GM23338 (cell line): ENCODE measurements at regions not wholly inside any gene's neighbourhood (a gene's known extent, or its start where the extent isn't known, plus 50 kb on each side); places are given as distances from the start of the nearest gene placed in this dataset.
A peak's percentile ranks its signal among the peaks of the same experiment; 100 is the strongest.

Experiments used
- ATAC-seq: fragments of 200-7000 bp; cut with Tn5 transposase; 3 replicates; pipeline ENCODE4 v1.9.1; 2020
- DNase-seq: peaks from one replicate; pipeline ENCODE4 v3.0.0-alpha.2; 2015; ENCODE audit warnings: low spot score
- H2AFZ ChIP-seq: fragments of 200-600 bp; sonication (generic); 2 replicates; pipeline ENCODE4 v1.8.0; 2016; ENCODE audit warnings: antibody characterized with exemption, mild to moderate bottlenecking, moderate library complexity
- H3F3A ChIP-seq: fragments of 200-600 bp; sonication (generic); replicated peaks from 2 replicates; pipeline ENCODE4 v1.8.0; 2017; ENCODE audit warnings: antibody characterized with exemption, mixed run types, low read depth
- H3K27ac ChIP-seq: fragments of 200-600 bp; sonication (generic); 2 replicates; pipeline ENCODE4 v1.6.1; 2016; ENCODE audit warnings: low read depth
- H3K27me3 ChIP-seq: fragments of 200-600 bp; sonication (generic); 2 replicates; pipeline ENCODE4 v1.8.0; 2016; ENCODE audit warnings: mild to moderate bottlenecking, mixed run types, moderate library complexity; ENCODE audit not compliant: insufficient read depth
- H3K36me3 ChIP-seq: fragments of 200-600 bp; sonication (generic); 2 replicates; pipeline ENCODE4 v1.8.0; 2016; ENCODE audit warnings: mild to moderate bottlenecking; ENCODE audit not compliant: insufficient read depth
- H3K4me1 ChIP-seq: fragments of 200-600 bp; sonication (generic); 2 replicates; pipeline ENCODE4 v1.8.0; 2016; ENCODE audit warnings: mild to moderate bottlenecking, moderate library complexity; ENCODE audit not compliant: insufficient read depth
- H3K4me2 ChIP-seq: fragments of 200-600 bp; sonication (generic); 2 replicates; pipeline ENCODE4 v1.7.1; 2017; ENCODE audit warnings: mixed run types
- H3K4me3 ChIP-seq: fragments of 200-600 bp; sonication (generic); 2 replicates; pipeline ENCODE4 v1.6.1; 2016; ENCODE audit warnings: mixed run types
- H3K79me2 ChIP-seq: fragments of 200-600 bp; sonication (generic); replicated peaks from 2 replicates; pipeline ENCODE4 v1.8.0; 2017; ENCODE audit warnings: mild to moderate bottlenecking; ENCODE audit not compliant: insufficient read depth
- H3K9me2 ChIP-seq: fragments of 200-600 bp; sonication (generic); 2 replicates; pipeline ENCODE4 v1.8.0; 2017; ENCODE audit not compliant: insufficient read depth
- H4K20me1 ChIP-seq: fragments of 200-600 bp; sonication (generic); replicated peaks from 2 replicates; pipeline ENCODE4 v1.8.0; 2017; ENCODE audit warnings: mild to moderate bottlenecking; ENCODE audit not compliant: insufficient read depth
- H3K27ac Mint-ChIP-seq: 2 replicates; pipeline ENCODE4 v1.8.0; 2020; ENCODE audit warnings: inconsistent platforms, mild to moderate bottlenecking, moderate library complexity, mixed read lengths
- H3K27me3 Mint-ChIP-seq: 3 replicates; pipeline ENCODE4 v1.8.0; 2022; ENCODE audit warnings: low read depth, mild to moderate bottlenecking, moderate library complexity, mixed read lengths, inconsistent platforms; ENCODE audit not compliant: insufficient read depth, poor library complexity
- H3K36me3 Mint-ChIP-seq: 3 replicates; pipeline ENCODE4 v1.8.0; 2021; ENCODE audit warnings: low read depth, mild to moderate bottlenecking, inconsistent platforms, moderate library complexity, mixed read lengths
- H3K4me1 Mint-ChIP-seq: 3 replicates; pipeline ENCODE4 v1.8.0; 2020; ENCODE audit warnings: mild to moderate bottlenecking, inconsistent platforms, mixed read lengths
- H3K4me3 Mint-ChIP-seq: 3 replicates; pipeline ENCODE4 v1.8.0; 2021; ENCODE audit warnings: moderate library complexity, mild to moderate bottlenecking, inconsistent platforms, mixed read lengths
- H3K9me3 Mint-ChIP-seq: 3 replicates; pipeline ENCODE4 v1.8.0; 2020; ENCODE audit warnings: moderate library complexity, mild to moderate bottlenecking, inconsistent platforms, mixed read lengths
- CREB1 ChIP-seq: fragments of 250-450 bp; sonication (Bioruptor Pico); IDR thresholded peaks from 2 replicates; pipeline ENCODE4 v1.5.0; 2020; ENCODE audit warnings: low read depth, mild to moderate bottlenecking, moderate library complexity
- CTCF ChIP-seq, 2 experiments: fragments of 200-600 bp in 1 of 2; sonication (generic) in 1 of 2; conservative IDR thresholded peaks; 2 replicates each; pipeline versions ENCODE4 v1.5.1 to v1.6.1; 2016 to 2017; ENCODE audit warnings: antibody characterized with exemption in 2 of 2, low read depth in 2 of 2, mild to moderate bottlenecking in 2 of 2, moderate library complexity in 1 of 2
- EZH2 ChIP-seq: fragments of 200-600 bp; sonication (generic); IDR thresholded peaks from one replicate; pipeline ENCODE4 v1.8.0; 2017; ENCODE audit warnings: antibody characterized with exemption, mild to moderate bottlenecking, low read depth; ENCODE audit not compliant: unreplicated experiment
- EZH2phosphoT487 ChIP-seq: fragments of 200-600 bp; sonication (generic); IDR thresholded peaks from one replicate; pipeline ENCODE4 v1.8.1; 2018; ENCODE audit warnings: antibody characterized with exemption; ENCODE audit not compliant: unreplicated experiment
- JUNB ChIP-seq: IDR thresholded peaks from one replicate; pipeline ENCODE4 v1.6.1; 2016; ENCODE audit warnings: antibody characterized with exemption; ENCODE audit not compliant: unreplicated experiment
- POLR2AphosphoS5 ChIP-seq: IDR thresholded peaks from 2 replicates; pipeline ENCODE4 v1.6.1; 2016; ENCODE audit warnings: antibody characterized with exemption, low read depth
- STAT1 ChIP-seq: IDR thresholded peaks from one replicate; pipeline ENCODE4 v1.6.1; 2016; ENCODE audit warnings: antibody characterized with exemption; ENCODE audit not compliant: unreplicated experiment
- ZNF114 ChIP-seq: fragments of 250-450 bp; sonication (Bioruptor Pico); IDR thresholded peaks from 2 replicates; pipeline ENCODE4 v1.5.0; 2020; ENCODE audit warnings: mild to moderate bottlenecking, moderate library complexity
- TF ChIP-seq, protein P1 (sequence below): fragments of 250-450 bp; sonication (Bioruptor Pico); IDR thresholded peaks from 2 replicates; pipeline ENCODE4 v1.5.0; 2020; ENCODE audit warnings: mild to moderate bottlenecking, moderate library complexity
- TF ChIP-seq, protein P2 (sequence below): IDR thresholded peaks from one replicate; pipeline ENCODE4 v1.6.1; 2018; ENCODE audit warnings: antibody characterized with exemption; ENCODE audit not compliant: unreplicated experiment
- TF ChIP-seq, protein P3 (sequence below): IDR thresholded peaks from 2 replicates; pipeline ENCODE4 v1.6.1; 2016; ENCODE audit warnings: antibody characterized with exemption

DNA sequence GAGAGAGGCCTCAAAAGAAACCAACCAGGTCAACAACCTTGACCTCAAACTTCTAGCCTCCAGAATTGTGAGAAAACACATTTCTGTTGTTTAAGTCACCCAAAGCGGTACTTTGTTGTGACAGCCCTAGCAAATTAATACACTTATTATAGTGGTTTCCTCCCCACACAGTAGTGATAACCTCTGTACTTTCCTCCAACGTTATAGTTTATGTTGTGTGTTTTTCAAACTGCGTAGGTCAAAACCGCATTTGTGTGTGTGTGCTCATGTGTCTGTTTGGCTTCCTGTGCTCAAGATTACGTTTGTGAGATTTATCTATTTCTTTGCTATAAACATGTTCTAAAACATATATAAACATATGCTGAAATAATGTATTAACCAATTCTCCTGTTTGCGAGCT is 667.8 kb upstream of the USP24 start:
- Histone ChIP-seq H3K9me2 (no peaks in the 10 kb centered on the region), H3K36me3 (no peaks in the 10 kb centered on the region), H3K27me3 (no peaks in the 10 kb centered on the region), H3F3A (no peaks in the 10 kb centered on the region), H3K4me3 (no peak overlapping the region), H4K20me1 (no peaks in the 10 kb centered on the region), H2AFZ (no peak overlapping the region), H3K79me2 (no peaks in the 10 kb centered on the region), H3K4me1 (no peaks in the 10 kb centered on the region), H3K27ac (no peak overlapping the region), H3K4me2 (no peak overlapping the region)
- Mint-ChIP-seq H3K36me3 (no peaks in the 10 kb centered on the region), H3K9me3 (no peaks in the 10 kb centered on the region), H3K4me3 (no peak overlapping the region), H3K27ac (no peak overlapping the region), H3K4me1 (no peaks in the 10 kb centered on the region), H3K27me3 (no peaks in the 10 kb centered on the region)
- no peak for DNase-seq
- no peak for ATAC-seq
- no peak for TF ChIP-seq POLR2AphosphoS5

DNA sequence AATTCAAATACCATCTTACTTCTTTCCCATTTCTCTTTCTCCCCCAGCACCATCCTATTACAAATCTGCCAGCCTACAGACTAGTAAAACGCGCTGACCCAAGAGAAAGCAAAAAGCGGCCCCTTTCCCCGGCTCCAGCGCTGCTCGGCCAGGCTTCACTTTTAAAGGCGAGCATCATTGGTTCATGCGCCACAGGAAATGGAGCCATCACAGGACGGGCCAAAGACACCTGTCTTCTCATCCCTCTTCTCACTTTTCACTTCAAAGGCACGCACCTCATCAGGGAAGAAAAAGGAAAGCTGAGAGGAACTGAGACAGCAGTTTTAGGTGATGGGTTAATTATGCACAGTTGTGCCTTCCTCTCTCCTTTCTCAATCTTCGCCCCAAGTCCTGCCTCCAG is 664.2 kb upstream of the USP24 start:
- no peak overlapping the region for H3K27ac Mint-ChIP-seq
- DNase-seq (peak; percentile 2), ATAC-seq (no peak)
- no peaks in the 10 kb centered on the region for H3K36me3 Mint-ChIP-seq
- no peaks in the 10 kb centered on the region for H3K4me1 Mint-ChIP-seq
- H3K36me3 ChIP-seq = no peaks in the 10 kb centered on the region
- H3K4me3 Mint-ChIP-seq = no peak overlapping the region
- H3F3A ChIP-seq = no peaks in the 10 kb centered on the region
- no peaks in the 10 kb centered on the region for H3K4me1 ChIP-seq
- H3K4me2 ChIP-seq = no peak overlapping the region
- H3K27me3 Mint-ChIP-seq = peaks cover under 1% of the 10 kb centered on the region
- no peak overlapping the region for H3K27ac ChIP-seq
- H3K9me3 Mint-ChIP-seq = no peaks in the 10 kb centered on the region
- peaks cover 4% of the 10 kb centered on the region; the same call in 1 of the 2 replicates for H3K9me2 ChIP-seq
- peak overlapping the region; percentile 69; the same call in 1 of the 2 replicates for H2AFZ ChIP-seq
- no peaks in the 10 kb centered on the region for H4K20me1 ChIP-seq
- no peak overlapping the region for H3K4me3 ChIP-seq
- no peaks in the 10 kb centered on the region for H3K27me3 ChIP-seq
- no peaks in the 10 kb centered on the region for H3K79me2 ChIP-seq
- TF ChIP-seq EZH2phosphoT487 (no peak), JUNB (no peak), ZNF114 (CRISPR knock-in tag) (no peak), EZH2 (no peak), CREB1 (CRISPR knock-in tag) (no peak), STAT1 (no peak), CTCF (conservative IDR thresholded peaks at IDR 0.05; ENCODE audit: low read depth in 2 of 2) (no peak)
- TF ChIP-seq, protein P1, sequence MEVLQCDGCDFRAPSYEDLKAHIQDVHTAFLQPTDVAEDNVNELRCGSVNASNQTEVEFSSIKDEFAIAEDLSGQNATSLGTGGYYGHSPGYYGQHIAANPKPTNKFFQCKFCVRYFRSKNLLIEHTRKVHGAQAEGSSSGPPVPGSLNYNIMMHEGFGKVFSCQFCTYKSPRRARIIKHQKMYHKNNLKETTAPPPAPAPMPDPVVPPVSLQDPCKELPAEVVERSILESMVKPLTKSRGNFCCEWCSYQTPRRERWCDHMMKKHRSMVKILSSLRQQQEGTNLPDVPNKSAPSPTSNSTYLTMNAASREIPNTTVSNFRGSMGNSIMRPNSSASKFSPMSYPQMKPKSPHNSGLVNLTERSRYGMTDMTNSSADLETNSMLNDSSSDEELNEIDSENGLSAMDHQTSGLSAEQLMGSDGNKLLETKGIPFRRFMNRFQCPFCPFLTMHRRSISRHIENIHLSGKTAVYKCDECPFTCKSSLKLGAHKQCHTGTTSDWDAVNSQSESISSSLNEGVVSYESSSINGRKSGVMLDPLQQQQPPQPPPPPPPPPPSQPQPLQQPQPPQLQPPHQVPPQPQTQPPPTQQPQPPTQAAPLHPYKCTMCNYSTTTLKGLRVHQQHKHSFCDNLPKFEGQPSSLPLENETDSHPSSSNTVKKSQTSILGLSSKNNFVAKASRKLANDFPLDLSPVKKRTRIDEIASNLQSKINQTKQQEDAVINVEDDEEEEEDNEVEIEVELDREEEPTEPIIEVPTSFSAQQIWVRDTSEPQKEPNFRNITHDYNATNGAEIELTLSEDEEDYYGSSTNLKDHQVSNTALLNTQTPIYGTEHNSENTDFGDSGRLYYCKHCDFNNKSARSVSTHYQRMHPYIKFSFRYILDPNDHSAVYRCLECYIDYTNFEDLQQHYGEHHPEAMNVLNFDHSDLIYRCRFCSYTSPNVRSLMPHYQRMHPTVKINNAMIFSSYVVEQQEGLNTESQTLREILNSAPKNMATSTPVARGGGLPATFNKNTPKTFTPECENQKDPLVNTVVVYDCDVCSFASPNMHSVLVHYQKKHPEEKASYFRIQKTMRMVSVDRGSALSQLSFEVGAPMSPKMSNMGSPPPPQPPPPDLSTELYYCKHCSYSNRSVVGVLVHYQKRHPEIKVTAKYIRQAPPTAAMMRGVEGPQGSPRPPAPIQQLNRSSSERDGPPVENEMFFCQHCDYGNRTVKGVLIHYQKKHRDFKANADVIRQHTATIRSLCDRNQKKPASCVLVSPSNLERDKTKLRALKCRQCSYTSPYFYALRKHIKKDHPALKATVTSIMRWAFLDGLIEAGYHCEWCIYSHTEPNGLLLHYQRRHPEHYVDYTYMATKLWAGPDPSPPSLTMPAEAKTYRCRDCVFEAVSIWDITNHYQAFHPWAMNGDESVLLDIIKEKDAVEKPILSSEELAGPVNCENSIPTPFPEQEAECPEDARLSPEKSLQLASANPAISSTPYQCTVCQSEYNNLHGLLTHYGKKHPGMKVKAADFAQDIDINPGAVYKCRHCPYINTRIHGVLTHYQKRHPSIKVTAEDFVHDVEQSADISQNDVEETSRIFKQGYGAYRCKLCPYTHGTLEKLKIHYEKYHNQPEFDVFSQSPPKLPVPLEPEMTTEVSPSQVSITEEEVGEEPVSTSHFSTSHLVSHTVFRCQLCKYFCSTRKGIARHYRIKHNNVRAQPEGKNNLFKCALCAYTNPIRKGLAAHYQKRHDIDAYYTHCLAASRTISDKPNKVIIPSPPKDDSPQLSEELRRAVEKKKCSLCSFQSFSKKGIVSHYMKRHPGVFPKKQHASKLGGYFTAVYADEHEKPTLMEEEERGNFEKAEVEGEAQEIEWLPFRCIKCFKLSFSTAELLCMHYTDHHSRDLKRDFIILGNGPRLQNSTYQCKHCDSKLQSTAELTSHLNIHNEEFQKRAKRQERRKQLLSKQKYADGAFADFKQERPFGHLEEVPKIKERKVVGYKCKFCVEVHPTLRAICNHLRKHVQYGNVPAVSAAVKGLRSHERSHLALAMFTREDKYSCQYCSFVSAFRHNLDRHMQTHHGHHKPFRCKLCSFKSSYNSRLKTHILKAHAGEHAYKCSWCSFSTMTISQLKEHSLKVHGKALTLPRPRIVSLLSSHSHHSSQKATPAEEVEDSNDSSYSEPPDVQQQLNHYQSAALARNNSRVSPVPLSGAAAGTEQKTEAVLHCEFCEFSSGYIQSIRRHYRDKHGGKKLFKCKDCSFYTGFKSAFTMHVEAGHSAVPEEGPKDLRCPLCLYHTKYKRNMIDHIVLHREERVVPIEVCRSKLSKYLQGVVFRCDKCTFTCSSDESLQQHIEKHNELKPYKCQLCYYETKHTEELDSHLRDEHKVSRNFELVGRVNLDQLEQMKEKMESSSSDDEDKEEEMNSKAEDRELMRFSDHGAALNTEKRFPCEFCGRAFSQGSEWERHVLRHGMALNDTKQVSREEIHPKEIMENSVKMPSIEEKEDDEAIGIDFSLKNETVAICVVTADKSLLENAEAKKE (CRISPR knock-in tag) = no peak
- TF ChIP-seq, protein P2, sequence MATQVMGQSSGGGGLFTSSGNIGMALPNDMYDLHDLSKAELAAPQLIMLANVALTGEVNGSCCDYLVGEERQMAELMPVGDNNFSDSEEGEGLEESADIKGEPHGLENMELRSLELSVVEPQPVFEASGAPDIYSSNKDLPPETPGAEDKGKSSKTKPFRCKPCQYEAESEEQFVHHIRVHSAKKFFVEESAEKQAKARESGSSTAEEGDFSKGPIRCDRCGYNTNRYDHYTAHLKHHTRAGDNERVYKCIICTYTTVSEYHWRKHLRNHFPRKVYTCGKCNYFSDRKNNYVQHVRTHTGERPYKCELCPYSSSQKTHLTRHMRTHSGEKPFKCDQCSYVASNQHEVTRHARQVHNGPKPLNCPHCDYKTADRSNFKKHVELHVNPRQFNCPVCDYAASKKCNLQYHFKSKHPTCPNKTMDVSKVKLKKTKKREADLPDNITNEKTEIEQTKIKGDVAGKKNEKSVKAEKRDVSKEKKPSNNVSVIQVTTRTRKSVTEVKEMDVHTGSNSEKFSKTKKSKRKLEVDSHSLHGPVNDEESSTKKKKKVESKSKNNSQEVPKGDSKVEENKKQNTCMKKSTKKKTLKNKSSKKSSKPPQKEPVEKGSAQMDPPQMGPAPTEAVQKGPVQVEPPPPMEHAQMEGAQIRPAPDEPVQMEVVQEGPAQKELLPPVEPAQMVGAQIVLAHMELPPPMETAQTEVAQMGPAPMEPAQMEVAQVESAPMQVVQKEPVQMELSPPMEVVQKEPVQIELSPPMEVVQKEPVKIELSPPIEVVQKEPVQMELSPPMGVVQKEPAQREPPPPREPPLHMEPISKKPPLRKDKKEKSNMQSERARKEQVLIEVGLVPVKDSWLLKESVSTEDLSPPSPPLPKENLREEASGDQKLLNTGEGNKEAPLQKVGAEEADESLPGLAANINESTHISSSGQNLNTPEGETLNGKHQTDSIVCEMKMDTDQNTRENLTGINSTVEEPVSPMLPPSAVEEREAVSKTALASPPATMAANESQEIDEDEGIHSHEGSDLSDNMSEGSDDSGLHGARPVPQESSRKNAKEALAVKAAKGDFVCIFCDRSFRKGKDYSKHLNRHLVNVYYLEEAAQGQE = no peak
- TF ChIP-seq, protein P3, sequence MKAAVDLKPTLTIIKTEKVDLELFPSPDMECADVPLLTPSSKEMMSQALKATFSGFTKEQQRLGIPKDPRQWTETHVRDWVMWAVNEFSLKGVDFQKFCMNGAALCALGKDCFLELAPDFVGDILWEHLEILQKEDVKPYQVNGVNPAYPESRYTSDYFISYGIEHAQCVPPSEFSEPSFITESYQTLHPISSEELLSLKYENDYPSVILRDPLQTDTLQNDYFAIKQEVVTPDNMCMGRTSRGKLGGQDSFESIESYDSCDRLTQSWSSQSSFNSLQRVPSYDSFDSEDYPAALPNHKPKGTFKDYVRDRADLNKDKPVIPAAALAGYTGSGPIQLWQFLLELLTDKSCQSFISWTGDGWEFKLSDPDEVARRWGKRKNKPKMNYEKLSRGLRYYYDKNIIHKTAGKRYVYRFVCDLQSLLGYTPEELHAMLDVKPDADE = no peak
